ENCODE measurements at regions not wholly inside any gene's neighbourhood (a gene's known extent, or its start where the extent isn't known, plus 50 kb on each side); places are given as distances from the start of the nearest gene placed in this dataset.

GRCh38 chr2:217096474-217097225 is 236.8 kb upstream of the TNP1 start:
- RAD21 ChIA-PET (ENCODE audit: unreplicated experiment) = no interaction called here
- Histone ChIP-seq H4K20me1 (ENCODE audit: control insufficient read depth, insufficient read depth) (no peaks in the 10 kb centered on the region), H3K27me3 (replicated peaks in 1 of 2; ENCODE audit: control insufficient read depth in 2 of 2, insufficient read depth in 2 of 2, low read length in 1 of 2) (no peaks in the 10 kb centered on the region), H3K4me1 (ENCODE audit: control insufficient read depth, insufficient read depth, low read length) (no peaks in the 10 kb centered on the region; the same call in 1 of the 2 replicates), H3K4me2 (ENCODE audit: control insufficient read depth, insufficient read depth) (no peak overlapping the region), H3K9ac (ENCODE audit: control insufficient read depth, insufficient read depth, low read length) (no peak overlapping the region), H3K36me3 (ENCODE audit: control insufficient read depth in 2 of 2, insufficient read depth in 2 of 2, low read length in 1 of 2) (no peaks in the 10 kb centered on the region), H3K4me3 (no peak overlapping the region), H2AFZ (ENCODE audit: control insufficient read depth, low read depth, low read length) (no peak overlapping the region), H3K79me2 (ENCODE audit: control insufficient read depth, insufficient read depth, low read length) (no peaks in the 10 kb centered on the region), H3K27ac (ENCODE audit: control insufficient read depth, insufficient read depth) (no peak overlapping the region), H3K9me3 (replicated peaks; ENCODE audit: control insufficient read depth, insufficient read depth, low read length) (peaks cover 2% of the 10 kb centered on the region; the same call in 2 of the 3 replicates)
- FAIRE-seq (no peak), DNase-seq (ENCODE audit: low read depth, low spot score) (no peak), ATAC-seq (no peak)
- POLR2A ChIA-PET = no interaction called here
- BruUV-seq (replicated peaks) = no TSS peak
- in situ Hi-C loops (cut with MboI) = no loop called here
- intact Hi-C loops (cut with micrococcal nuclease; ENCODE audit: unreplicated experiment) = no loop called here
- CTCF ChIA-PET = no interaction called here
- TF ChIP-seq ZZZ3 (IDR thresholded peaks at IDR 0.05; ENCODE audit: control insufficient read depth, insufficient read length, low read depth) = no peak
- TF ChIP-seq SPI1 (IDR thresholded peaks at IDR 0.05; ENCODE audit: borderline replicate concordance, insufficient read depth, low read depth, low read length) = peak; percentile 13; the same call in 1 of the 2 replicates
- SMC1A ChIA-PET (ENCODE audit: uncharacterized antibody, unreplicated experiment) = interaction anchor here (1.3 to 1.5 kb wide), 2 partner anchors 8 to 10 kb away, joined by 4 to 6 read pairs; no protein-coding TSS in a partner anchor
- WGBS (ENCODE audit: insufficient coverage, insufficient replicate concordance, low lambda C conversion rate, missing lambda C conversion rate) = 10% methylated on average over 7 of the region's 7 CpGs

GRCh38 chr2:217095511-217096205 is 235.8 kb upstream of the TNP1 start:
- RAD21 ChIA-PET (ENCODE audit: unreplicated experiment) = no interaction called here
- no peak overlapping the region for H3K27ac ChIP-seq (ENCODE audit: control insufficient read depth, insufficient read depth)
- no peak overlapping the region for H3K4me2 ChIP-seq (ENCODE audit: control insufficient read depth, insufficient read depth)
- H3K36me3 ChIP-seq (ENCODE audit: control insufficient read depth in 2 of 2, insufficient read depth in 2 of 2, low read length in 1 of 2) = no peaks in the 10 kb centered on the region
- no peak for FAIRE-seq
- H4K20me1 ChIP-seq (ENCODE audit: control insufficient read depth, insufficient read depth) = no peaks in the 10 kb centered on the region
- POLR2A ChIA-PET = no interaction called here
- in situ Hi-C loops (cut with MboI) (no loop called here), intact Hi-C loops (cut with micrococcal nuclease; ENCODE audit: unreplicated experiment) (no loop called here)
- 2% methylated on average over 4 of the region's 4 CpGs for WGBS (ENCODE audit: insufficient coverage, insufficient replicate concordance, low lambda C conversion rate, missing lambda C conversion rate)
- no peak overlapping the region for H2AFZ ChIP-seq (ENCODE audit: control insufficient read depth, low read depth, low read length)
- no peak for DNase-seq (ENCODE audit: low read depth, low spot score)
- no TSS peak for BruUV-seq (replicated peaks)
- SMC1A ChIA-PET (ENCODE audit: uncharacterized antibody, unreplicated experiment) = interaction anchor here (1.3 kb wide), 1 partner anchor 10 kb away, joined by 3 read pairs; no protein-coding TSS in a partner anchor
- H3K4me1 ChIP-seq (ENCODE audit: control insufficient read depth, insufficient read depth, low read length) = peaks cover 3% of the 10 kb centered on the region
- no peak for TF ChIP-seq CBX3 (IDR thresholded peaks at IDR 0.05; ENCODE audit: borderline replicate concordance, low read depth)
- no peak for TF ChIP-seq WRNIP1 (IDR thresholded peaks at IDR 0.05; ENCODE audit: borderline replicate concordance, low read depth, low read length)
- TF ChIP-seq STAT3 (IDR thresholded peaks at IDR 0.05; ENCODE audit: low read depth, low read length) = no peak
- no peak for TF ChIP-seq SPI1 (IDR thresholded peaks at IDR 0.05; ENCODE audit: borderline replicate concordance, insufficient read depth, low read depth, low read length)
- ATAC-seq = no peak
- no peak overlapping the region for H3K9ac ChIP-seq (ENCODE audit: control insufficient read depth, insufficient read depth, low read length)
- H3K9me3 ChIP-seq (replicated peaks; ENCODE audit: control insufficient read depth, insufficient read depth, low read length) = peaks cover 2% of the 10 kb centered on the region; the same call in 2 of the 3 replicates
- H3K27me3 ChIP-seq (replicated peaks in 1 of 2; ENCODE audit: control insufficient read depth in 2 of 2, insufficient read depth in 2 of 2, low read length in 1 of 2) = no peaks in the 10 kb centered on the region
- H3K4me3 ChIP-seq = no peak overlapping the region
- H3K79me2 ChIP-seq (ENCODE audit: control insufficient read depth, insufficient read depth, low read length) = no peaks in the 10 kb centered on the region
- CTCF ChIA-PET = no interaction called here

All from GM12878 (cell line).